ENCODE measurements at regions not wholly inside any gene's neighbourhood (a gene's known extent, or its start where the extent isn't known, plus 50 kb on each side); places are given as distances from the start of the nearest gene placed in this dataset.

GRCh38 chr12:98341732-98342131 is 173.7 kb upstream of the TMPO start:
- TF ChIP-seq CTCF (IDR thresholded peaks at IDR 0.05 in 8 of 11, conservative IDR thresholded peaks at IDR 0.05 in 3 of 11): no peak
- TF ChIP-seq POLR2A (IDR thresholded peaks at IDR 0.05): no peak

Data from spleen (tissue), 7 donors.